Lung (tissue), 11 donors: ENCODE measurements at regions not wholly inside any gene's neighbourhood (a gene's known extent, or its start where the extent isn't known, plus 50 kb on each side); places are given as distances from the start of the nearest gene placed in this dataset.
"Not testable (repeated sequence)": the region's sequence is repeated elsewhere in the genome, so short reads cannot be mapped to it uniquely, and the experiment has no call there.

Experiments used
- ATAC-seq: fragments of 200-7000 bp; cut with Tn5 transposase; one replicate; pipeline ENCODE4 v1.9.1; 2020; ENCODE audit warnings: moderate number of reproducible peaks; ENCODE audit not compliant: insufficient read depth, low FRiP score
- DNase-seq, 3 donors: peaks; one replicate each; pipeline ENCODE4 v3.0.0-alpha.2; 2013 to 2017
- H3K27ac ChIP-seq, 2 donors: one replicate each; pipeline ENCODE4 v1.5.1; 2013; ENCODE audit warnings: mild to moderate bottlenecking in 2 of 2, moderate library complexity in 2 of 2, control low read depth in 1 of 2, inconsistent platforms in 1 of 2, low read depth in 1 of 2, low read length in 1 of 2
- H3K27me3 ChIP-seq, 3 donors: one replicate each; pipeline ENCODE4 v1.5.1; 2013; ENCODE audit warnings: low read length in 2 of 3; ENCODE audit not compliant: control insufficient read depth in 3 of 3, insufficient read depth in 3 of 3
- H3K36me3 ChIP-seq, 4 donors: one replicate each; pipeline ENCODE4 v1.5.1; 2013; ENCODE audit warnings: low read length in 4 of 4, mild to moderate bottlenecking in 1 of 4, moderate library complexity in 1 of 4; ENCODE audit not compliant: control insufficient read depth in 4 of 4, insufficient read depth in 4 of 4
- H3K4me1 ChIP-seq, 5 donors: one replicate each; pipeline ENCODE4 v1.5.1; 2013; ENCODE audit warnings: low read length in 5 of 5, mild to moderate bottlenecking in 2 of 5, moderate library complexity in 1 of 5; ENCODE audit not compliant: control insufficient read depth in 5 of 5, insufficient read depth in 5 of 5
- H3K4me3 ChIP-seq: one replicate; pipeline ENCODE4 v1.5.1; 2013; ENCODE audit warnings: mild to moderate bottlenecking, control low read depth, moderate library complexity
- H3K9ac ChIP-seq, 2 donors: one replicate each; pipeline ENCODE4 v1.5.1; 2013; ENCODE audit warnings: low read length in 2 of 2, control low read depth in 1 of 2; ENCODE audit not compliant: insufficient read depth in 1 of 2
- H3K9me3 ChIP-seq, 4 donors: one replicate each; pipeline ENCODE4 v1.5.1; 2013; ENCODE audit warnings: low read length in 3 of 4, mild to moderate bottlenecking in 1 of 4, moderate library complexity in 1 of 4; ENCODE audit not compliant: control insufficient read depth in 4 of 4, insufficient read depth in 3 of 4
- CTCF ChIP-seq: IDR thresholded peaks from 2 replicates; pipeline ENCODE4 v1.5.1; 2012; ENCODE audit warnings: mild to moderate bottlenecking; ENCODE audit errors: control extremely low read depth, extremely low read depth
- WGBS, 2 donors: extraction: QIAGEN DNeasy Blood & Tissue Kit; methylation state at CpG; one replicate each; pipeline ENCODE4 v1.1.7; 2013; 5-methylcytosine and 5-hydroxymethylcytosine counted together
- donor health status: control.
- donor health status: control.
- donor health status: Bipolar disorder and iron deficiency.
- donor health status: healthy.
- donor health status: DM: yes; HTN: yes; CAD: no.

- Histone ChIP-seq H3K4me1 (no peaks in the 10 kb centered on the region), H3K27ac (no peak overlapping the region), H3K4me3 (no peak overlapping the region), H3K9ac (no peak overlapping the region), H3K36me3 (no peaks in the 10 kb centered on the region), H3K27me3 (no peaks in the 10 kb centered on the region), H3K9me3 (no peaks in the 10 kb centered on the region)
- ATAC-seq, result no peak
- WGBS, 2 donors, result 66 to 84% methylated on average over 3 of the region's 3 CpGs
- DNase-seq, result no peak
- no peak for TF ChIP-seq CTCF
Observed at GRCh38 chr2:97355176-97355575, 234.5 kb downstream of the ANKRD36B start.

GRCh38 chr2:97354576-97354975 lies 235.1 kb downstream of the ANKRD36B start:
- WGBS, 2 donors, result 91 to 100% methylated on average over 1 of the region's 1 CpG
- ATAC-seq (no peak), DNase-seq (no peak)
- Histone ChIP-seq H3K36me3 (no peaks in the 10 kb centered on the region), H3K27me3 (no peaks in the 10 kb centered on the region), H3K4me3 (no peak overlapping the region), H3K9me3 (no peaks in the 10 kb centered on the region), H3K4me1 (no peaks in the 10 kb centered on the region), H3K27ac (no peak overlapping the region), H3K9ac (no peak overlapping the region)
- TF ChIP-seq CTCF, result no peak

GRCh38 chr2:97348841-97349240 lies 235.9 kb downstream of the ANKRD36 start:
- WGBS, 2 donors, result 63 to 72% methylated on average over 1 of the region's 1 CpG
- H3K9ac ChIP-seq, result no peak overlapping the region
- H3K36me3 ChIP-seq, result no peaks in the 10 kb centered on the region
- no peaks in the 10 kb centered on the region for H3K9me3 ChIP-seq
- no peaks in the 10 kb centered on the region for H3K27me3 ChIP-seq
- no peak overlapping the region for H3K4me3 ChIP-seq
- H3K4me1 ChIP-seq, result no peaks in the 10 kb centered on the region
- TF ChIP-seq CTCF, result no peak
- ATAC-seq (no peak), DNase-seq (no peak)
- H3K27ac ChIP-seq, result no peak overlapping the region

GRCh38 chr2:97348265-97348664 lies 235.3 kb downstream of the ANKRD36 start:
- H3K9me3 ChIP-seq, result no peaks in the 10 kb centered on the region
- H3K27ac ChIP-seq, result no peak overlapping the region
- 48 to 52% methylated on average over 3 of the region's 3 CpGs for WGBS, 2 donors
- no peaks in the 10 kb centered on the region for H3K4me1 ChIP-seq
- H3K27me3 ChIP-seq, result no peaks in the 10 kb centered on the region
- H3K9ac ChIP-seq, result no peak overlapping the region
- H3K36me3 ChIP-seq, result no peaks in the 10 kb centered on the region
- no peak for DNase-seq
- TF ChIP-seq CTCF, result no peak
- H3K4me3 ChIP-seq, result no peak overlapping the region
- no peak for ATAC-seq

- H3K4me3 ChIP-seq, DNase-seq, H3K9me3 ChIP-seq, H3K27ac ChIP-seq, H3K4me1 ChIP-seq, H3K36me3 ChIP-seq, H3K27me3 ChIP-seq, ATAC-seq, H3K9ac ChIP-seq: not testable (repeated sequence)
- no CpG with 5 or more reads among the region's 4 CpGs for WGBS, 2 donors
Observed at GRCh38 chr2:97344937-97345336, 232.0 kb downstream of the ANKRD36 start.

- WGBS, 2 donors, result no CpG with 5 or more reads among the region's 7 CpGs
- H3K36me3 ChIP-seq, H3K4me1 ChIP-seq, H3K9ac ChIP-seq, H3K4me3 ChIP-seq, H3K9me3 ChIP-seq, H3K27me3 ChIP-seq, DNase-seq, ATAC-seq, H3K27ac ChIP-seq: not testable (repeated sequence)
Observed at GRCh38 chr2:97333674-97334073, 220.7 kb downstream of the ANKRD36 start.
